SH-SY5Y (cell line): ENCODE measurements at regions not wholly inside any gene's neighbourhood (a gene's known extent, or its start where the extent isn't known, plus 50 kb on each side); places are given as distances from the start of the nearest gene placed in this dataset.

Experiments used
- GATA2 ChIP-seq: IDR thresholded peaks from 2 replicates; pipeline ENCODE4 v1.6.1; 2011; ENCODE audit warnings: mild to moderate bottlenecking, low read depth, low read length
- GATA3 ChIP-seq: IDR thresholded peaks from 2 replicates; pipeline ENCODE4 v1.6.1; 2011; ENCODE audit warnings: low read depth, mild to moderate bottlenecking, low read length, moderate library complexity

DNA sequence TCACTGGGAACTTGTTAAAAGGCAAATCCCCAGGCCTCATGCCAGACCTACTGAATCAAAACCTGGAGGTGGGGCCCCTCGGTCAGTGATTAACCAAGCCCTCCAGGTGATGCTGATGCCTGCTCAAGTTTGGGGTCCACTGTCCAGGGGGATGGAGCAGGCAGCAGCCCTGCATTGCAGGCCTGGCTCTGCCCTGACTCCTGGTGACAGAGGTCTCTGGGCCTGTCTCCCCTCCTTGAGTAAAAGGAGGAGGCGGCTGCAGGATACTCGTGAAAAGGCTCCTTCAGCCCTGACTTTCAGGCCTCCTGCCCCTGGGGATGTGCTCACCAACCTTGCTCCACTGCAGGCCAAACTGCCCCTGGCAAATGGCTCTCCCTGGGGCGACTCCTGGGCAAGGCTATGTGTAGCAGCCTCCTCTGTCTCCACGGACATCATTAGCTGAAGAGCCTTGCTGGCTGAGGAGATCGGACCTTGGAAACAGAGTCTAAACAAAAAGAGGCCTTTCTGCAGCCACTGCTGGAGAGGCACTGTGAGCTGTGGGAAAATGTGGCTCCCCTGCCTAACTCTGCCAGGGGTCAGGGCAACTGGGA is 134.8 kb upstream of the ALDH1B1 start:
- TF ChIP-seq GATA2, result no peak
- TF ChIP-seq GATA3, result no peak
